GM19099 (cell line): ENCODE measurements at regions not wholly inside any gene's neighbourhood (a gene's known extent, or its start where the extent isn't known, plus 50 kb on each side); places are given as distances from the start of the nearest gene placed in this dataset.

ENCODE experiments used
- POLR2A ChIP-seq: IDR thresholded peaks from 3 replicates; pipeline ENCODE4 v1.6.1; 2011; ENCODE audit warnings: low read depth; ENCODE audit not compliant: insufficient read length; ENCODE audit errors: extremely low read depth

DNA sequence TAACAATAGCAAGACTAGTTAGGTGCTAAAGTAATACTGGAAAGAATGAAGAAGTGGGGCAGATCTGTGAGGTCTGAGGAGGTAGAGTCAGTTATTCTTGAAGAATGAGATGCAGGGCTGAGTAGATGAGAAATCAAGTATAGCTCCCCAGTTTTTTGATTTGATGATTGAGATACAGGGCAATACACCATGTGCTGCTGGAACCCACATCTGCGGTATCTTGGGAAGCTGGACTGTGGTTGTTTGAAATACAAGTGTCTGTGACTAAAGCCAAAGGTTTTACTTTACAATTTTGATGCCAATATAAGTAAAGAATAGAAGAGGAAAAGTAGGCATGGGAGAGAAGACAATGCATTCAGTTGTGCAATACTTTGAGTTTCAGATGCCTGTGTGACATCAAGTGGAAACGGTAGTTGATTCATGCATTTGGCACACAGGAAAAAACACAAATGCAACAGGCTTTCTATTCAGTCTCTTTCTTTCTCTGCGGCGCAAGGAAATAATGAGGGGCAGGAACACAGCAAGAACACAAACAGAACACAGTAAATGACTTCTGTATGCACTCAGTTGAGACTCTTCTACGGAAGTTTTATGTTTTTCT lies 190.2 kb upstream of the SLC38A2 start:
- no peak for TF ChIP-seq POLR2A

DNA sequence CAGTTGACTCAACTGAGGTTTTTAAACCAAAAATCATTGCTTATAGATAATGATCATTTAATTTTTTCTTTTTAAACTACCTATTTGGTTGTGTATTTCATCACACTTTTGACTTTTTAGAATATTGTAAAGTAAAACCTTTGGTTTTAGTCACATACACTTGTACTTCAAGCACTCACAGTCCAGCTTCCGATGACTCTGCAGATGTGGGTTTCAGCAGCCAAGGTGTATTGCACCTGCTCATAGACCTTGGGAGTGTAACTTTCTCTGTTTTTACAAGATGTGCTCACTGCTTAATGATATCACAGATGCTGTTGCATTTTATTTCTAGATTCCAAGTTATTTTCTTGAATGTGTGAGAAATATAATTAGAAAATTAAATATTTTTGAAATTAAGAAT lies 188.3 kb upstream of the SLC38A2 start:
- no peak for TF ChIP-seq POLR2A

DNA sequence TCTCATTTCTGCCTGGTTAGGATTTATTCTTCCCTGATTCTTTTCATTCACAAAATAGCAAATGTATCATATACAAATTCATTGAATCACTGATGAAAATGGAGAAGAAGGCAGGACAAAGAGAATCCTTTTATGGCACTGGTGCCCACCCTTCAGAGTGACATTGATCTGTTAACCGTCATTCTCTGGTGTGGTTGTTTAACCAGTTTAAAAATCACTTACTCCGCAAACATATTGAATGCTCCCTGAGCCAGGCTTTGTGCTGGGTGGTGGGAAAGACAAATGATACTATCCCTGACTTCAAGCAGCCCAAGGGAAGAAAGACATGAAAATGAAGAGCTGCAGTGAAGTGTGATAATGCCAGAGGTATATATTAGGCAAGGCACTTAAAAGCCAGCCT lies 187.5 kb upstream of the SLC38A2 start:
- TF ChIP-seq POLR2A: no peak

DNA sequence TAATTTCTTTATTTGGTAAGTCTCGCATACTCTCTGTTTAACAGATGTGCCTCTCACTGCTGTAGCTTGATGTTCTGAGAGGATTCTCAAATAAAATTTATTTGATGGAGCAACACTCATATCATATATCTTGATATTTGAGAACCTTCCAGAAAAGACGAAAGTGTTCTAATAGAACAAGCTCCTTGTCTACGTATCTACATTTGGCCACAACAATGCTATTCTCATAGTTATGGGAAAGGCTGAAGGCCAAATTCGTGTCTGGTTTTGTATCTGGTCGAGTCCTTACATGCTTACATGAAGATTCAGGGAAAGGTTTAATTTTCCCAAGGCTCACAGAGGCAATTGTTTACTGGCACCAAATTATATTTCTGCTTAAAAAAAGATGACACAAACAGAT lies 186.7 kb upstream of the SLC38A2 start:
- TF ChIP-seq POLR2A: no peak

DNA sequence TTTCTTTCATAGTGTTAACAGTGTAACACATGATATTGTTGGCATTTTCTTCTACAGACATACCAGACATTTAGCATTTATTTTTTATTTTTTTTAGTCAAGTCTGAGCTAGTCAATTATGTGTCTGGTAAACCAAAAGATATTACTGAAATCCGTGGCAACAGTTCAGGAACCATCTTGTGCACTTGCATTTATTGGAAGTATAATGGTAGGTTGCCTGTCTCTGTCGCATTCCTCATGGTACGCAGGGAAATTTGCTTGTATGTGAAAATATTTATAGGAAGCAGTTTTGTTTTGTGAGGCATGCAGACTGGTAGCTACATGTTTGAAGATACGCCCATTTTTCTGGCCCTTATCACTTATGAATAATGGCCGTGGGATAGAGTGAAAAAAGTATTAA lies 186.1 kb upstream of the SLC38A2 start:
- TF ChIP-seq POLR2A: no peak

DNA sequence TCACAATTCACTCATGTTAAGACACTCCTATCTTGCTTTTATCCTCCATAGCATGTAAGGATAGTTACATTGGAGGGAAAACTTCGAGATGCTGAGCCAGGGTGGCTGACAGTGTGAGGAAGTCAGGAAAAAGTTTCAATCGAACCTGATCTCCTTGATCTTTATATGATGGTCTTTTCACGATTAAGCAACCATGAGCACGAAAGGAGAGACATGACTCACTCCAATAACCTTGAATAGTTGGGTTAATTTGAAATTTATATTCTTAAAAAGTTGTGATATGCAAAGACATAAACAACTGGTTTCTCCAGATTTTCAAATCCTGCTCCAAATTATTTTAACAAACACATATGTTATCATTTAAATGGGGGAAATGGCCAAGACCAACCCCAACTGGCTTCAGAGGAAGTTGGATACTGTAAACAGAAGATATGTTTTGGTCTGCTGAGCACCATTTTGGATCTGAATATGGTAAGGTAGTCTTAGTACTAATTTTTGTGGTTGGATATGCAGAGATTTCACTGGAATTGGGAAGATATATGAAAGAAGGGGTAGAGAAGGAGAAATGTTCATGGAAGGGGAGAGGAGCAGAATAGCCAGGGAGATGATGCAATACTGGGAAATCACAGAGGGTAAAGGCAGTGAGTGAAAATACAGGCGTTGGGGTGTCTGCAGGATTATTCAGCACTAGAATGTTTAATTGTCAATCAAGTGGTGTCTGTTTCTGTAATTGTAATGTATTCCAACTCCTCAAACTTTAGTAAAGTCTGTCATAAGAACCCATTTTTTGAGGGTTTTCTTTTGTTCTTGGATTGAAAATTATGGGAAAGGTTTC lies 185.2 kb upstream of the SLC38A2 start:
- TF ChIP-seq POLR2A: no peak

DNA sequence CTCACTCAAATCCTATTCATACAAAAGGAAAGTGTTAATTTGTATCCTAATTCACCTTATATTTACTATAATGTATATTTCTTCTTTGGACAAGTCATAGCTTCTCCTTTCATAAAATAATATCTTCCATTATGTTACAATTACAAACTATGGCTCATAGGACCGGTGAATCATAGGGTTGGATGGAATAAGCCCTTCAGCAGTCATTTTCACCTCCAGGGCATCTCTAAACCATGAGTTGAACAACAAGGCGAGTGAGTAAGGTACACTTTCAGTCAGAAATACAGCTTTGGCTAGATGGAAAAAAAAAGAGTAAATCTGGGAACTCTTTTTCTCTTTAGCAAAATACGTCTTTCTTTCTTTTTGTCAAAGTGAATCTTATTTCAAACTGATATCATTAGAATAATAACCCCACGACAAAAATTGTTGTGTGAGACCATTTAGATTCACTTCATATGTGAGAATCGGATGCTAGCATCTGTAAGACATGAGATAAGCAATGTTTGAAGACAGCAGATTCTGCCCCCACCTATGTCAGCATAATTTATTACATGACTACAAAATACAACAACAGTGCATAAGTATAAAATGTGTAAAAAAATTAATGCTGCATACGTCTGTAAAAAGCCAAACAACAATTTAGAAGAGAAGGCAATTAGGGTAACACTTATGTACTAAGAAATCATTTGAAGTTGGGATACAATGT lies 184.4 kb upstream of the SLC38A2 start:
- no peak for TF ChIP-seq POLR2A

DNA sequence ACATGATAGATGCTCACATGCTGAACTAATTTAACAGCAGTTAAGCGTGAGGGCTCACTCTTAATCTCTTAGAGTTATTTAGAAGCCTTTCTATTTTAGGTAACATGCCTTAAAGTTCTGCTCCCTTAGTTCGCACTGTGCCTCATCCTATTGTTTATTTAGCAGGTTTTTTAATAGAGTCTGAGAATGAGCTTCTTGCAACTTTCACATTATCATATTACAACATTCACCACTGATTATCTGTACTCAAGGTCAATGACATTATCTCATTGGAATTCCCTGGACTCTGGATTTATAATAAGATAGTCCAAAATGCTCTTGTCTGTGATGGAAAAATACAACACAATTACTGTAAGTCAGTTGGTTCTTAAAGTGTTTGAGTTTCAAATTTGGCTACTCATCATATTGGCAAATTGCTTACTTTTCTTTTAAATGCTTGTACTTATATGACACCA lies 183.6 kb upstream of the SLC38A2 start:
- no peak for TF ChIP-seq POLR2A

DNA sequence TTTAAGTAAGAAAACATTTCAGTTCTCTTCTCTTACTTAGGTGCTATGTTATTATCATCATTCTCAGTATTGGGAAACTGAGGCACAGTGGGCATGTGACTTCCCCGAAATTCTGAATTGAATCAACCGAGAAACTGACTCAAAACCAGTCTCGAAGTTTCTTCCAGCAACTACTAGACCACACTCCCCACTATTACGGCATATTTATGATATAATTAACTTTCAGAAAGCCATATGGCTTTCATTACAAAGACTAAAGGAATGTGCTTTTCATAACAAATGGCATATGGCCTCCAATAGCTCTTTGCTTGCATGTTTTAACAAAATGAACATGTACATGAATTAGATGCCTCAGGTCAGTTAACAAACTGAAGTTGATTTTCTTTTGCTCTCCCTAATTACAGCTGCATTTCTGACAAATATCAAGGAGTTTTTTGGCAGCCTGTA lies 182.9 kb upstream of the SLC38A2 start:
- TF ChIP-seq POLR2A: no peak

DNA sequence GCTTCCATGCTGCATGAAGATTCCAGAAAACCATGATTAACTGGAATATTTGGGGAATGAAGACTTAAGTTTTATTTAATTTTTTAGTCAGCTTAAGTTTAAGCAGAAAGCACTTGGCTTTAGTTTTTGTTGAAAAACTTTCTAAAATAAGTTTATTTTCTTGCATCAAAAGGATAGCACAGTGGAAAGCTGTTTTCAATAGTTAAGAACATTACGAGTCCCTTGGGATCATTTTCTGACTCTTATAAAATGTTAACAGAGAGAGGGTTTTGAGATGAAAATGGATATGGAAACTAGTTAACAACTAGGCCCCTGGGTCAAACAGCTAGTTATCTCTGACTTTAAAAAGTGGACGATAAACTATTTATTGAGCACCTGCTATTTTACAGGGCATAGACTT lies 181.9 kb upstream of the SLC38A2 start:
- TF ChIP-seq POLR2A: no peak

DNA sequence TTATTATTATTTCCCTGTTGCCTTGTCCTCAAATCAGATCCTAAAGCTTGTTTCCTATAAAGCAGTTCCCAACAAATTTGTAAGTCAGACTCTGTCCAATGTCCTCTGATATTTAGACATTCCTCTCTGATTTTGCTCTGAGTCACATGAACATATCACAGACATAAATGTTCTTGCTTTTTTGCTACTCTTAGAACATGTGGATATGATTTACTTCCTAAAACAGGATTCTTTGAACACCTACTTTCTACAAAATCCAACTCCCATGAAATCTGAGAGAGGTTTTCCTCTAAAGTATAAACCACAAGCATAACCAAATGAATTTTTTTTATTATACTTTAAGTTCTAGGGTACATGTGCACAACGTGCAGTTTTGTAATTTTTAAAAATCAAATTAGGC lies 181.3 kb upstream of the SLC38A2 start:
- no peak for TF ChIP-seq POLR2A

DNA sequence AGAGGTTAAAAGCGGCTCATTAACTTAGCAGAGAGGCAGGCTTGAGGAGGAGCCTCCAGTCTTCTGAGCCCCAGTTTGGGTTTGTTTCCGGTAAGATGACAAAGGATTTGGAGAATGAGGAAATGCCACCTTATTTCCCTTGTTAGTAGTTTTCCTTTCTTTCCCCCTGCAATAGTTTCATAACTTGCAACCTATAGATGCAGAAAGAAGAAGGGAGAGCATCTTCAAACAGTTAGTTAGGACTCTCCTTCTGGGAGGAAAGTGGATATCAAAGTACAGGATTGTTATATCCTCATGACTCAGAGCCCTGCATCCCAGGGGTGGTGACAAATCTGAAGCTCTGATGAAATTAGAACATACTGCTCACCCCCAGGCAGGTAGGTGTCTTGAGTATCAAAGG lies 180.7 kb upstream of the SLC38A2 start:
- TF ChIP-seq POLR2A: no peak

DNA sequence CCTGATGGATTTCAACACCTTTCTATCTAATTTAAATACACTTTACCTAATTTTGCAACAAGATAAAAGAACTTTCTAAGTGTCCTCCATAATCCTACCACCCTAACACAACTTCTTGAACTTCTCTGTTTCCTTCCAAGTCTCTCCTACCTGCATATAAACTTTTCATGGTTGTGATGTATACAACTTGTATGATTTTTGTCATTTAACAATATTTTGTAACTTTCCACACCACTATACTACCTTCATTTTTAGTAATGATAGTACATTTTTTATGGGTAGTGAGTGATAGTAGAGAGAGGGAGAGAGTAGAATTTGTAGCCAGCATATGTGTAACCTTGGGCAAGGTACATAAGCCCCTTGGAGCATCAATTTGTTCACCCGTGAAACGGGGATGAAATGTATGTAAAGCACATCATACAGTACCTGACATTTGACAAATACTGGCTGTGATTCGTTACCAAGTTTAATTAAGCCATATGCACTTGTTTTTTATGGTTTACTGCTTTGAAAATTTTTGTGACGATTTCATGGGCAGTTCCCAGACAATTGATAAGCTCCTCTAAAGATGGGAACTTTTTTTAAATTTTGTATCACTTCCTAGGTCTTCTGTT lies 177.8 kb upstream of the SLC38A2 start:
- TF ChIP-seq POLR2A: no peak

DNA sequence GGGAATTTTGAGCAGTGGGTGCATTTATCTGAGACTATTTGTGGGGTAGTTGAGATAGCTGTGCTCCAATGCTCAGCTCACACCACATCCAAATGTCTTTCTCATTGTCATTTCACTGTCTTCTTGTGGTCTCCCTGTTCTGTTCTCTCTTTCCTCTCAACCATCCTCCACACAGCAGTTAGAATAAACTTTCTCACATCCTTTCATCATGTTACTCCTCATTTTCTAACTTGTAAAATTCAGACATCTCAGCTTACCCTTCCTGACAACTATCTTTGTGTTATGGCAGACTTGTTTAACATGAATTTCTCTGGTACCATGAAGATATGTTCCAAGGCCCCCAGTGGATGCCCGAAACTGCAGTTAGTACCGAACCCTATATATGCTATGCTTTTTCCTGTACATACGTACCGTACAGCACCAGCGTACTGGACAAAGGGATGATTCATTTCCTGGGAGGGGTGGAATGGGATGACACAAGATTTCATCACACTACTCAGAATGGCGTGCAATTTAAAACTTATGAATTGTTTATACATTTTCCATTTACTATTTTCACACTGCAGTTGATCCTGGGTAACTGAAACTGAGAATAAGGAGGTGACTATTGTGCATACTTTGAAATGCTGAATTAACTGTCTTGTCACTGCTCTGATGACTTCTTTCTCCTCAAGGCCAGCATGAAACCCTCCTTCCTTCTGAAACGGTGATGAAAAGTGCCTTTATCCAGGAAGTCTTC lies 177.1 kb upstream of the SLC38A2 start:
- no peak for TF ChIP-seq POLR2A

DNA sequence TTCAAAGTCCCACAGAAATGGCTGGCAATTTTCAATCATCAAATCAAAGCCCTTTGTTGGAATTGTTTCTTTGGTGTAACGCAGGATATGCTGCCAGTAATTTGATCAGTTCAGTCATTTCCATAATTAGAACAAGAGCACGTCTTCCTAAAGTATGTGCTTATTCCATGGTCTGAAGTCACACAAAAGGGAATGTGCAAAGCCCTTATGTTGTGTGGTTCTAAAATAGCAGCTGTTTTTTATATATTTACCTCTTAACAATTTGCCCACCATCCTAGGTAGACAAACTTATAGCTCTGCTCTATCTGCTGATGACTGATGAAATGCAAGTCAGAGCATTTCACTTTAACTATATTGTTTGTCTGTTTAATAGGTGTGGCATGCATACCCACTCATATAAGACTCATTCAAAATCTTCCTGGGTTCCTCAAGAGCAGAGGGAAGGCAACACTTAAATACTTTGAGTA lies 176.1 kb upstream of the SLC38A2 start:
- TF ChIP-seq POLR2A: no peak
